Keratinocyte (primary cell): ENCODE measurements at regions not wholly inside any gene's neighbourhood (a gene's known extent, or its start where the extent isn't known, plus 50 kb on each side); places are given as distances from the start of the nearest gene placed in this dataset.

ENCODE experiments used
- DNase-seq: peaks from one replicate; pipeline ENCODE4 v3.0.0-alpha.2; 2011; ENCODE audit warnings: low read depth, missing footprints, low spot score
- FAIRE-seq: peaks from 2 replicates; lab custom pipeline; 2011; peaks lifted over from hg19 to GRCh38; lab: Jason Lieb, UNC
- H2AFZ ChIP-seq: 2 replicates; pipeline ENCODE4 v1.6.0; 2012; ENCODE audit warnings: low read length, control low read depth, inconsistent platforms; ENCODE audit not compliant: control insufficient read depth
- H3K27ac ChIP-seq: 2 replicates; pipeline ENCODE4 v1.5.1; 2011; ENCODE audit warnings: low read length; ENCODE audit not compliant: control insufficient read depth, insufficient read depth
- H3K27me3 ChIP-seq: 3 replicates; pipeline ENCODE4 v1.6.0; 2011; ENCODE audit warnings: low read length; ENCODE audit not compliant: control insufficient read depth, insufficient read depth; ENCODE audit errors: extremely low read depth
- H3K36me3 ChIP-seq, 2 experiments: 2 replicates in 1 of 2; 3 replicates in 1 of 2; pipeline ENCODE4 v1.5.1; 2011; ENCODE audit warnings: low read length in 2 of 2, mild to moderate bottlenecking in 1 of 2; ENCODE audit not compliant: control insufficient read depth in 2 of 2, insufficient read depth in 2 of 2; ENCODE audit errors: extremely low read depth in 1 of 2
- H3K4me1 ChIP-seq: 3 replicates; pipeline ENCODE4 v1.5.1; 2011; ENCODE audit warnings: low read length; ENCODE audit not compliant: control insufficient read depth, insufficient read depth; ENCODE audit errors: extremely low read depth
- H3K4me2 ChIP-seq: 3 replicates; pipeline ENCODE4 v1.6.0; 2011; ENCODE audit warnings: low read depth, low read length; ENCODE audit not compliant: control insufficient read depth, insufficient read depth; ENCODE audit errors: extremely low read depth
- H3K4me3 ChIP-seq, 3 experiments: fragments of 200-600 bp in 1 of 3; sonication (generic) in 1 of 3; 2 replicates in 2 of 3; 3 replicates in 1 of 3; pipeline ENCODE4 v1.5.1; 2011 to 2016; ENCODE audit warnings: low read length in 3 of 3, mild to moderate bottlenecking in 3 of 3, control low read depth in 2 of 3, inconsistent platforms in 1 of 3, low read depth in 1 of 3, mixed read lengths in 1 of 3, mixed run types in 1 of 3, moderate library complexity in 1 of 3; ENCODE audit not compliant: control insufficient read depth in 2 of 3, insufficient read depth in 2 of 3; ENCODE audit errors: extremely low read depth in 1 of 3
- H3K79me2 ChIP-seq: 2 replicates; pipeline ENCODE4 v1.6.0; 2012; ENCODE audit warnings: low read length; ENCODE audit not compliant: control insufficient read depth, insufficient read depth
- H3K9ac ChIP-seq: 3 replicates; pipeline ENCODE4 v1.6.0; 2011; ENCODE audit warnings: low read length; ENCODE audit not compliant: control insufficient read depth, insufficient read depth; ENCODE audit errors: extremely low read depth
- H3K9me1 ChIP-seq: 3 replicates; pipeline ENCODE4 v1.6.0; 2011; ENCODE audit warnings: low read length; ENCODE audit not compliant: control insufficient read depth, insufficient read depth; ENCODE audit errors: extremely low read depth
- H3K9me3 ChIP-seq: 2 replicates; pipeline ENCODE4 v1.5.1; 2012; ENCODE audit warnings: low read depth, low read length; ENCODE audit not compliant: control insufficient read depth
- H4K20me1 ChIP-seq: 3 replicates; pipeline ENCODE4 v1.6.0; 2011; ENCODE audit warnings: low read length; ENCODE audit not compliant: control insufficient read depth, insufficient read depth; ENCODE audit errors: extremely low read depth
- EZH2 ChIP-seq: IDR thresholded peaks from one replicate; pipeline ENCODE4 v1.6.1; 2012; ENCODE audit warnings: inconsistent platforms, mild to moderate bottlenecking, low read length, moderate library complexity
- dilution Hi-C: fragments of 300-500 bp; cut with MboI; formaldehyde crosslinking; loops from one replicate; pipeline ENCODE4 v1.7.0; 2020; ENCODE audit warnings: low sequenced_read_pairs; ENCODE audit not compliant: extremely low pct_ligation_motif_present
- TF ChIP-seq, protein P1 (sequence below), 3 experiments: IDR thresholded peaks in 1 of 3; conservative IDR thresholded peaks in 1 of 3; optimal IDR thresholded peaks in 1 of 3; 2 replicates in 2 of 3; 3 replicates in 1 of 3; pipeline versions ENCODE3 to v1.5.1; 2011; ENCODE audit warnings: low read length in 3 of 3, mild to moderate bottlenecking in 3 of 3, moderate library complexity in 2 of 3, control low read depth in 1 of 3, inconsistent platforms in 1 of 3; ENCODE audit not compliant: insufficient read depth in 2 of 3; ENCODE audit errors: extremely low read depth in 1 of 3

GRCh38 chr18:54673936-54674335, 82.9 kb downstream of the DYNAP start:
- TF ChIP-seq, protein P1, sequence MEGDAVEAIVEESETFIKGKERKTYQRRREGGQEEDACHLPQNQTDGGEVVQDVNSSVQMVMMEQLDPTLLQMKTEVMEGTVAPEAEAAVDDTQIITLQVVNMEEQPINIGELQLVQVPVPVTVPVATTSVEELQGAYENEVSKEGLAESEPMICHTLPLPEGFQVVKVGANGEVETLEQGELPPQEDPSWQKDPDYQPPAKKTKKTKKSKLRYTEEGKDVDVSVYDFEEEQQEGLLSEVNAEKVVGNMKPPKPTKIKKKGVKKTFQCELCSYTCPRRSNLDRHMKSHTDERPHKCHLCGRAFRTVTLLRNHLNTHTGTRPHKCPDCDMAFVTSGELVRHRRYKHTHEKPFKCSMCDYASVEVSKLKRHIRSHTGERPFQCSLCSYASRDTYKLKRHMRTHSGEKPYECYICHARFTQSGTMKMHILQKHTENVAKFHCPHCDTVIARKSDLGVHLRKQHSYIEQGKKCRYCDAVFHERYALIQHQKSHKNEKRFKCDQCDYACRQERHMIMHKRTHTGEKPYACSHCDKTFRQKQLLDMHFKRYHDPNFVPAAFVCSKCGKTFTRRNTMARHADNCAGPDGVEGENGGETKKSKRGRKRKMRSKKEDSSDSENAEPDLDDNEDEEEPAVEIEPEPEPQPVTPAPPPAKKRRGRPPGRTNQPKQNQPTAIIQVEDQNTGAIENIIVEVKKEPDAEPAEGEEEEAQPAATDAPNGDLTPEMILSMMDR (optimal IDR thresholded peaks at IDR 0.05 in 1 of 3, IDR thresholded peaks at IDR 0.05 in 1 of 3, conservative IDR thresholded peaks at IDR 0.05 in 1 of 3; ENCODE audit: extremely low read depth in 1 of 3, insufficient read depth in 2 of 3, low read length in 3 of 3): no peak
- no peak for TF ChIP-seq EZH2
- Histone ChIP-seq H3K79me2 (no peaks in the 10 kb centered on the region), H3K9me1 (no peaks in the 10 kb centered on the region), H3K4me2 (no peak overlapping the region), H3K4me3 (no peak overlapping the region), H3K4me1 (no peaks in the 10 kb centered on the region), H3K27me3 (no peaks in the 10 kb centered on the region), H3K9ac (no peak overlapping the region), H2AFZ (no peak overlapping the region), H3K9me3 (no peaks in the 10 kb centered on the region), H4K20me1 (no peaks in the 10 kb centered on the region), H3K27ac (no peak overlapping the region), H3K36me3 (no peaks in the 10 kb centered on the region)
- FAIRE-seq (no peak), DNase-seq (no peak)
- dilution Hi-C loops: loop anchor here (25.0 kb wide), 1 partner anchor 237 kb away; no protein-coding TSS in a partner anchor

DNA sequence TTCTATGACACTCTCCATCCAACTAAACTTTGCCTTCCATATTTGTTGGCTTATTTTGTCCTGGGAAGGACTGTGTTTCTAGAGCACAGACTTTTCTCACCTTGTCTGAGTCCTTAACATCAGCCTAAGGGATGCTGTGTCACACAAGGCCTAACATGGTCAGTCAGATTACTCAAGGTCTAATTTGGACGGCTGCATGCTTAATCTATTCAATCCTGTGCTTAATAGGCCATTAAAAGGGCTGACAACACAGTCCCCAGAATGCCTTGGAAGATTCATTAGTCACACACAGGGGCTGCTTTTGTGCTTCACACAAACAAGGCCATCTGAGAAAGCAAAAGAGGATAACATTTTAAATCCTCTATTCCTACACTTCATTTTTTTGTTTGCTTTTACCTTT, 84.0 kb downstream of the DYNAP start:
- H4K20me1 ChIP-seq: no peaks in the 10 kb centered on the region
- no peaks in the 10 kb centered on the region for H3K36me3 ChIP-seq

More for the DNA sequence above, 84.0 kb downstream of the DYNAP start:
- Histone ChIP-seq H3K79me2 (no peaks in the 10 kb centered on the region), H3K4me3 (no peak overlapping the region), H3K9me3 (no peaks in the 10 kb centered on the region), H2AFZ (no peak overlapping the region), H3K4me2 (no peak overlapping the region), H3K9me1 (no peaks in the 10 kb centered on the region), H3K27me3 (no peaks in the 10 kb centered on the region), H3K4me1 (no peaks in the 10 kb centered on the region), H3K27ac (no peak overlapping the region), H3K9ac (no peak overlapping the region)
- TF ChIP-seq, protein P1 (optimal IDR thresholded peaks at IDR 0.05 in 1 of 3, IDR thresholded peaks at IDR 0.05 in 1 of 3, conservative IDR thresholded peaks at IDR 0.05 in 1 of 3; ENCODE audit: extremely low read depth in 1 of 3, insufficient read depth in 2 of 3, low read length in 3 of 3): no peak
- no peak for TF ChIP-seq EZH2
- FAIRE-seq: no peak
- no peak for DNase-seq
- dilution Hi-C loops: no loop called here
